Neural progenitor cell (in vitro differentiated cells): ENCODE measurements at regions not wholly inside any gene's neighbourhood (a gene's known extent, or its start where the extent isn't known, plus 50 kb on each side); places are given as distances from the start of the nearest gene placed in this dataset.

Experiments used
- DNase-seq: peaks from one replicate; pipeline ENCODE4 v3.0.0-alpha.2; 2016; ENCODE audit warnings: low spot score
- H2AFZ ChIP-seq: fragments of 200-600 bp; sonication (generic); replicated peaks from 2 replicates; pipeline ENCODE4 v1.6.1; 2016; ENCODE audit warnings: antibody characterized with exemption
- H3F3A ChIP-seq: fragments of 200-600 bp; sonication (generic); 2 replicates; pipeline ENCODE4 v1.6.1; 2016; ENCODE audit warnings: antibody characterized with exemption, low read depth
- H3K27ac ChIP-seq: fragments of 200-600 bp; sonication (generic); 2 replicates; pipeline ENCODE4 v1.5.1; 2016; ENCODE audit warnings: mild to moderate bottlenecking
- H3K27me3 ChIP-seq: fragments of 200-600 bp; sonication (generic); 2 replicates; pipeline ENCODE4 v1.6.1; 2016; ENCODE audit warnings: mild to moderate bottlenecking, moderate library complexity
- H3K36me3 ChIP-seq: fragments of 200-600 bp; sonication (generic); 2 replicates; pipeline ENCODE4 v1.5.1; 2016
- H3K4me1 ChIP-seq: fragments of 200-600 bp; sonication (generic); 2 replicates; pipeline ENCODE4 v1.6.1; 2016; ENCODE audit warnings: mixed run types
- H3K4me2 ChIP-seq: fragments of 200-600 bp; sonication (generic); 2 replicates; pipeline ENCODE4 v1.6.1; 2016
- H3K4me3 ChIP-seq: fragments of 200-600 bp; sonication (generic); 2 replicates; pipeline ENCODE4 v1.5.1; 2016
- H3K79me2 ChIP-seq: fragments of 200-600 bp; sonication (generic); 2 replicates; pipeline ENCODE4 v1.6.1; 2016; ENCODE audit warnings: low read depth
- H3K9ac ChIP-seq: fragments of 200-600 bp; sonication (generic); 2 replicates; pipeline ENCODE4 v1.6.1; 2016
- H3K9me3 ChIP-seq: fragments of 200-600 bp; sonication (generic); 2 replicates; pipeline ENCODE4 v1.5.1; 2016; ENCODE audit warnings: low read depth
- H4K20me1 ChIP-seq: fragments of 200-600 bp; sonication (generic); 2 replicates; pipeline ENCODE4 v1.6.1; 2016; ENCODE audit warnings: low read depth
- H3K27ac Mint-ChIP-seq: 3 replicates; pipeline ENCODE4 v1.8.0; 2021; ENCODE audit warnings: mixed read lengths
- H3K27me3 Mint-ChIP-seq: 2 replicates; pipeline ENCODE4 v1.8.0; 2022; ENCODE audit warnings: low read depth, mild to moderate bottlenecking, inconsistent platforms, moderate library complexity, mixed read lengths; ENCODE audit not compliant: insufficient read depth
- H3K36me3 Mint-ChIP-seq: 3 replicates; pipeline ENCODE4 v1.8.0; 2021; ENCODE audit warnings: mixed read lengths
- H3K4me1 Mint-ChIP-seq: 3 replicates; pipeline ENCODE4 v1.8.0; 2021; ENCODE audit warnings: mixed read lengths
- H3K4me3 Mint-ChIP-seq: 3 replicates; pipeline ENCODE4 v1.8.0; 2021; ENCODE audit warnings: mild to moderate bottlenecking, moderate library complexity, mixed read lengths
- H3K9me3 Mint-ChIP-seq: 3 replicates; pipeline ENCODE4 v1.8.0; 2020; ENCODE audit warnings: mixed read lengths
- EZH2 ChIP-seq: fragments of 200-600 bp; sonication (generic); IDR thresholded peaks from 2 replicates; pipeline ENCODE4 v1.6.1; 2017; ENCODE audit warnings: antibody characterized with exemption, mild to moderate bottlenecking, moderate library complexity
- EZH2phosphoT487 ChIP-seq: fragments of 200-600 bp; sonication (generic); IDR thresholded peaks from 2 replicates; pipeline ENCODE4 v1.6.1; 2017; ENCODE audit warnings: antibody characterized with exemption
- TF ChIP-seq, protein P1 (sequence below): fragments of 200-600 bp; sonication (generic); IDR thresholded peaks from 2 replicates; pipeline ENCODE4 v1.5.1; 2017; ENCODE audit warnings: antibody characterized with exemption, mild to moderate bottlenecking

- Mint-ChIP-seq H3K9me3 (no peaks in the 10 kb centered on the region), H3K27ac (no peak overlapping the region), H3K4me3 (no peak overlapping the region), H3K4me1 (peaks cover 3% of the 10 kb centered on the region), H3K27me3 (peaks cover 6% of the 10 kb centered on the region), H3K36me3 (no peaks in the 10 kb centered on the region)
- Histone ChIP-seq H3K27ac (no peak overlapping the region), H3K4me1 (peaks cover 3% of the 10 kb centered on the region), H3F3A (no peaks in the 10 kb centered on the region), H3K4me3 (no peak overlapping the region), H3K36me3 (no peaks in the 10 kb centered on the region), H3K79me2 (no peaks in the 10 kb centered on the region), H3K9ac (no peak overlapping the region), H2AFZ (no peak overlapping the region), H3K27me3 (no peaks in the 10 kb centered on the region), H3K4me2 (no peak overlapping the region), H4K20me1 (no peaks in the 10 kb centered on the region), H3K9me3 (no peaks in the 10 kb centered on the region)
- TF ChIP-seq EZH2phosphoT487 (no peak), EZH2 (no peak)
- TF ChIP-seq, protein P1, sequence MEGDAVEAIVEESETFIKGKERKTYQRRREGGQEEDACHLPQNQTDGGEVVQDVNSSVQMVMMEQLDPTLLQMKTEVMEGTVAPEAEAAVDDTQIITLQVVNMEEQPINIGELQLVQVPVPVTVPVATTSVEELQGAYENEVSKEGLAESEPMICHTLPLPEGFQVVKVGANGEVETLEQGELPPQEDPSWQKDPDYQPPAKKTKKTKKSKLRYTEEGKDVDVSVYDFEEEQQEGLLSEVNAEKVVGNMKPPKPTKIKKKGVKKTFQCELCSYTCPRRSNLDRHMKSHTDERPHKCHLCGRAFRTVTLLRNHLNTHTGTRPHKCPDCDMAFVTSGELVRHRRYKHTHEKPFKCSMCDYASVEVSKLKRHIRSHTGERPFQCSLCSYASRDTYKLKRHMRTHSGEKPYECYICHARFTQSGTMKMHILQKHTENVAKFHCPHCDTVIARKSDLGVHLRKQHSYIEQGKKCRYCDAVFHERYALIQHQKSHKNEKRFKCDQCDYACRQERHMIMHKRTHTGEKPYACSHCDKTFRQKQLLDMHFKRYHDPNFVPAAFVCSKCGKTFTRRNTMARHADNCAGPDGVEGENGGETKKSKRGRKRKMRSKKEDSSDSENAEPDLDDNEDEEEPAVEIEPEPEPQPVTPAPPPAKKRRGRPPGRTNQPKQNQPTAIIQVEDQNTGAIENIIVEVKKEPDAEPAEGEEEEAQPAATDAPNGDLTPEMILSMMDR, result no peak
- DNase-seq, result no peak
Measured at GRCh38 chr5:37932450-37932849, 92.6 kb upstream of the GDNF start.

GRCh38 chr5:37931541-37931940 lies 91.7 kb upstream of the GDNF start:
- H3K4me1 Mint-ChIP-seq, result peaks cover 3% of the 10 kb centered on the region
- Histone ChIP-seq H3K27ac (no peak overlapping the region), H3K9me3 (no peaks in the 10 kb centered on the region), H3K36me3 (no peaks in the 10 kb centered on the region), H3K4me3 (no peak overlapping the region), H3K79me2 (no peaks in the 10 kb centered on the region), H3K27me3 (no peaks in the 10 kb centered on the region), H3K4me2 (no peak overlapping the region), H3K4me1 (peaks cover 3% of the 10 kb centered on the region), H3K9ac (no peak overlapping the region), H4K20me1 (no peaks in the 10 kb centered on the region), H2AFZ (no peak overlapping the region), H3F3A (no peaks in the 10 kb centered on the region)
- H3K27me3 Mint-ChIP-seq, result peaks cover 6% of the 10 kb centered on the region
- H3K9me3 Mint-ChIP-seq, result no peaks in the 10 kb centered on the region
- no peak for DNase-seq
- H3K27ac Mint-ChIP-seq, result no peak overlapping the region
- no peak overlapping the region for H3K4me3 Mint-ChIP-seq
- TF ChIP-seq, protein P1, result no peak
- no peak for TF ChIP-seq EZH2
- TF ChIP-seq EZH2phosphoT487, result no peak
- no peaks in the 10 kb centered on the region for H3K36me3 Mint-ChIP-seq

DNA sequence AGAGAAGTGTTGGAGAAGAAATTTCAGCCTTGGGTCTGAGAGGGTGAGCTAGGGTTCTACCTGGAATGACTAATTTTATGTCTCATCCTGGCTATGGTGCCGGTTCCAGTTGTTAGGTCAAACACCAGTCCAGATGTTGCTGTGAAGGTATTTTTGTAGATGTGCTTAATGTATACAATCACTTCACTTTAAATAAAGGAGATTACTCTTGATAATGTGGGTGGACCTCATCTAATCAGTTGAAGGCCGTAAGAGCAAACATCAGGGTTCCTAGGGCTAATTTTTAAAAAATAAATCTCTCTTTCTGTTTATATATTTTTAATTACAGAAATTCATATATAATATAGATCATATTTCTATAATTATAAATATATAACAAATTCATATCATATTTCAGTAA lies 90.5 kb upstream of the GDNF start:
- Histone ChIP-seq H3K27me3 (no peaks in the 10 kb centered on the region), H3K4me2 (no peak overlapping the region), H4K20me1 (no peaks in the 10 kb centered on the region), H3K4me3 (no peak overlapping the region), H3F3A (no peaks in the 10 kb centered on the region), H3K27ac (no peak overlapping the region), H3K4me1 (peaks cover 3% of the 10 kb centered on the region), H3K9me3 (no peaks in the 10 kb centered on the region), H3K79me2 (no peaks in the 10 kb centered on the region), H3K36me3 (no peaks in the 10 kb centered on the region), H2AFZ (no peak overlapping the region), H3K9ac (no peak overlapping the region)
- no peak for DNase-seq
- Mint-ChIP-seq H3K27me3 (peaks cover 6% of the 10 kb centered on the region), H3K27ac (no peak overlapping the region), H3K4me3 (no peak overlapping the region), H3K4me1 (peaks cover 3% of the 10 kb centered on the region), H3K9me3 (no peaks in the 10 kb centered on the region), H3K36me3 (no peaks in the 10 kb centered on the region)
- TF ChIP-seq EZH2phosphoT487, result no peak
- no peak for TF ChIP-seq EZH2
- TF ChIP-seq, protein P1, result no peak
